Panc1 (cell line): ENCODE measurements at regions not wholly inside any gene's neighbourhood (a gene's known extent, or its start where the extent isn't known, plus 50 kb on each side); places are given as distances from the start of the nearest gene placed in this dataset.

Experiments
- ATAC-seq: fragments of 200-7000 bp; cut with Tn5 transposase; 2 replicates; pipeline ENCODE4 v1.9.1; 2020; ENCODE audit warnings: mild to moderate bottlenecking, moderate library complexity
- BruUV-seq: library from RNA; stranded (reverse); fragments of 400-500 nt; replicated peaks from 2 replicates; lab custom pipeline; 2021; lab: Mats Ljungman, UMichigan
- CTCF ChIA-PET: fragments of 300-600 bp; sonication (Branson Sonifier 250); formaldehyde crosslinking; loops from one replicate; lab custom pipeline; 2022; ENCODE audit warnings: antibody characterized with exemption; lab: Charles Lee
- POLR2A ChIA-PET: fragments of 300-600 bp; sonication (Branson Sonifier 250); formaldehyde crosslinking; loops from one replicate; lab custom pipeline; 2022; ENCODE audit warnings: antibody characterized with exemption; lab: Charles Lee
- DNase-seq: peaks from one replicate; pipeline ENCODE4 v3.0.0-alpha.2; 2010; ENCODE audit warnings: low read depth, low spot score
- H3K27ac ChIP-seq: 2 replicates; pipeline ENCODE4 v1.5.1; 2011; ENCODE audit warnings: mild to moderate bottlenecking, low read length, inconsistent platforms
- H3K27me3 ChIP-seq: fragments of 200-500 bp; sonication (Bioruptor generic); 2 replicates; pipeline ENCODE4 v1.6.0; 2014; ENCODE audit warnings: low read length, inconsistent platforms; ENCODE audit not compliant: control insufficient read depth, insufficient read depth
- H3K36me3 ChIP-seq: fragments of 200-500 bp; sonication (Bioruptor generic); 2 replicates; pipeline ENCODE4 v1.5.1; 2014; ENCODE audit warnings: inconsistent platforms, mild to moderate bottlenecking, low read length, moderate library complexity; ENCODE audit not compliant: control insufficient read depth, insufficient read depth
- H3K4me1 ChIP-seq: 2 replicates; pipeline ENCODE4 v1.5.1; 2011; ENCODE audit warnings: inconsistent platforms, mild to moderate bottlenecking, low read length, moderate library complexity; ENCODE audit not compliant: control insufficient read depth, insufficient read depth
- H3K4me3 ChIP-seq, 2 experiments: 2 replicates each; pipeline ENCODE4 v1.5.1; 2011 to 2012; ENCODE audit warnings: low read depth in 2 of 2, low read length in 2 of 2, mild to moderate bottlenecking in 2 of 2, inconsistent platforms in 1 of 2, moderate library complexity in 1 of 2
- H3K9me3 ChIP-seq: fragments of 200-500 bp; sonication (Bioruptor generic); 2 replicates; pipeline ENCODE4 v1.5.1; 2014; ENCODE audit warnings: low read depth, mild to moderate bottlenecking, inconsistent platforms, low read length, moderate library complexity; ENCODE audit not compliant: control insufficient read depth, insufficient read depth
- CTCF ChIP-seq: fragments of 450-650 bp; IDR thresholded peaks from 2 replicates; pipeline ENCODE4 v1.5.1; 2017; ENCODE audit warnings: mild to moderate bottlenecking
- POLR2AphosphoS5 ChIP-seq: IDR thresholded peaks from 2 replicates; pipeline ENCODE4 v1.6.1; 2012; ENCODE audit warnings: mild to moderate bottlenecking, low read depth, low read length, moderate library complexity
- REST ChIP-seq, 2 experiments: IDR thresholded peaks; 2 replicates each; pipeline ENCODE4 v1.6.1; 2011 to 2012; ENCODE audit warnings: low read depth in 2 of 2, control low read depth in 1 of 2, low read length in 1 of 2, mild to moderate bottlenecking in 1 of 2, moderate library complexity in 1 of 2; ENCODE audit not compliant: insufficient read depth in 1 of 2
- SIN3A ChIP-seq: IDR thresholded peaks from 2 replicates; pipeline ENCODE4 v1.6.1; 2012; ENCODE audit warnings: low read depth, mild to moderate bottlenecking, low read length, moderate library complexity, borderline replicate concordance; ENCODE audit not compliant: insufficient read depth
- TCF7L2 ChIP-seq: IDR thresholded peaks from 2 replicates; pipeline ENCODE4 v1.6.1; 2011; ENCODE audit warnings: mild to moderate bottlenecking, low read depth, low read length, inconsistent platforms
- in situ Hi-C: cut with HindIII; loops from 2 replicates; pipeline ENCODE4 v1.10.0; 2016; ENCODE audit warnings: low sequenced_read_pairs, low pct_unique_long_range_greater_than_20kb
- intact Hi-C: fragments of 100-400 bp; cut with micrococcal nuclease; formaldehyde crosslinking; loops from one replicate; pipeline ENCODE4 v1.10.0; 2022; ENCODE audit not compliant: unreplicated experiment

- Histone ChIP-seq H3K4me1 (no peaks in the 10 kb centered on the region), H3K27me3 (no peaks in the 10 kb centered on the region), H3K9me3 (no peaks in the 10 kb centered on the region), H3K27ac (no peak overlapping the region), H3K36me3 (no peaks in the 10 kb centered on the region), H3K4me3 (no peak overlapping the region)
- intact Hi-C loops: loop anchor here (10.0 kb wide), 1 partner anchor 226 kb away; no protein-coding TSS in a partner anchor
- DNase-seq (no peak), ATAC-seq (no peak)
- in situ Hi-C loops: no loop called here
- ChIA-PET POLR2A (no interaction called here), CTCF (no interaction called here)
- no TSS peak for BruUV-seq
- TF ChIP-seq CTCF: no peak
- TF ChIP-seq REST (IDR thresholded peaks at IDR 0.05; ENCODE audit: insufficient read depth in 1 of 2, low read depth in 2 of 2, low read length in 1 of 2): no peak
- TF ChIP-seq TCF7L2: no peak
- no peak for TF ChIP-seq POLR2AphosphoS5
- TF ChIP-seq SIN3A: no peak
Observed at GRCh38 chr13:70338609-70339008, 230.4 kb upstream of the KLHL1 start.

GRCh38 chr13:70336866-70337265 is 228.6 kb upstream of the KLHL1 start:
- in situ Hi-C loops (no loop called here), intact Hi-C loops (loop anchor here (10.0 kb wide), 1 partner anchor 228 kb away; no protein-coding TSS in a partner anchor)
- ATAC-seq: no peak
- H3K9me3 ChIP-seq: no peaks in the 10 kb centered on the region
- H3K27ac ChIP-seq: no peak overlapping the region
- ChIA-PET CTCF (no interaction called here), POLR2A (no interaction called here)
- no TSS peak for BruUV-seq
- H3K4me1 ChIP-seq: no peaks in the 10 kb centered on the region
- no peak for TF ChIP-seq CTCF
- no peak for TF ChIP-seq TCF7L2
- no peaks in the 10 kb centered on the region for H3K27me3 ChIP-seq
- H3K4me3 ChIP-seq: no peak overlapping the region
- no peaks in the 10 kb centered on the region for H3K36me3 ChIP-seq
- no peak for DNase-seq
